ENCODE measurements at regions not wholly inside any gene's neighbourhood (a gene's known extent, or its start where the extent isn't known, plus 50 kb on each side); places are given as distances from the start of the nearest gene placed in this dataset.
"Not testable (repeated sequence)": the region's sequence is repeated elsewhere in the genome, so short reads cannot be mapped to it uniquely, and the experiment has no call there.

GRCh38 chr13:52921194-52921593, 72.8 kb upstream of the PCDH8 start:
- Mint-ChIP-seq H3K27me3 (peaks cover 5% of the 10 kb centered on the region), H3K4me1 (no peaks in the 10 kb centered on the region), H3K9me3 (no peaks in the 10 kb centered on the region), H3K36me3 (no peaks in the 10 kb centered on the region), H3K4me3 (no peak overlapping the region), H3K27ac (no peak overlapping the region)
- CTCF ChIA-PET = no interaction called here
- no peak for DNase-seq

GRCh38 chr13:52916486-52916990, 68.1 kb upstream of the PCDH8 start:
- no peaks in the 10 kb centered on the region for H3K27me3 Mint-ChIP-seq
- H3K4me3 Mint-ChIP-seq = no peak overlapping the region
- no peaks in the 10 kb centered on the region for H3K4me1 Mint-ChIP-seq
- H3K36me3 Mint-ChIP-seq = no peaks in the 10 kb centered on the region
- no peak for DNase-seq
- no peak overlapping the region for H3K27ac Mint-ChIP-seq
- CTCF ChIA-PET = no interaction called here
- no peaks in the 10 kb centered on the region for H3K9me3 Mint-ChIP-seq

DNA sequence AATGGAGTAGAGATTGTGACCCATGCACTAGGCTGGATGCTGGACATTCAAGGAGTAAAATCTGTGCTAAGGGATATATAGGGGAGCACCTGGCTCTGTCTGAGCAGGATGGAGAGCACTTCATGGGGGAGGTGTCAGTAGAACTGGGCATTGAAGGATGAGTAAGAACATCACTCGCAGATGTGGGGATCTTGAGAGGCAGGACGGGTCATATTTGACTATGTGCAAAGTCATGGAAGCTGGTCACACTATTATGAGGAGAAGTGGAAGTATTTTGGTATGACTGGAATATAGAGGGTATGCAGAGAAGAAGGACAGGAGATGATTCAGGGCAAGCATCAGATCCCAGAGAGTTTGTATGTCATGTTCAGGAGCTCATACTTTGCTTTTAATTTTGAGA, 62.9 kb upstream of the PCDH8 start:
- no peak for DNase-seq
- no peaks in the 10 kb centered on the region for H3K36me3 Mint-ChIP-seq
- H3K9me3 Mint-ChIP-seq = no peaks in the 10 kb centered on the region
- CTCF ChIA-PET = no interaction called here
- peaks cover 15% of the 10 kb centered on the region for H3K27me3 Mint-ChIP-seq
- H3K27ac Mint-ChIP-seq = no peak overlapping the region
- no peak overlapping the region for H3K4me3 Mint-ChIP-seq
- H3K4me1 Mint-ChIP-seq = no peaks in the 10 kb centered on the region

- H3K9me3 Mint-ChIP-seq, H3K4me3 Mint-ChIP-seq, H3K36me3 Mint-ChIP-seq, H3K27ac Mint-ChIP-seq, DNase-seq, CTCF ChIA-PET, H3K4me1 Mint-ChIP-seq: not testable (repeated sequence)
- H3K27me3 Mint-ChIP-seq = peaks cover 20% of the 10 kb centered on the region
Observed at GRCh38 chr13:52910318-52910717, 61.9 kb upstream of the PCDH8 start.

- no peaks in the 10 kb centered on the region for H3K4me1 Mint-ChIP-seq
- peaks cover 27% of the 10 kb centered on the region for H3K27me3 Mint-ChIP-seq
- no peaks in the 10 kb centered on the region for H3K36me3 Mint-ChIP-seq
- no peak for DNase-seq
- CTCF ChIA-PET = no interaction called here
- no peaks in the 10 kb centered on the region for H3K9me3 Mint-ChIP-seq
- no peak overlapping the region for H3K27ac Mint-ChIP-seq
- no peak overlapping the region for H3K4me3 Mint-ChIP-seq
Observed at GRCh38 chr13:52906122-52906903, 57.9 kb upstream of the PCDH8 start.

- H3K4me3 Mint-ChIP-seq = no peak overlapping the region
Observed at GRCh38 chr13:52905701-52906100, 57.3 kb upstream of the PCDH8 start.

GRCh38 chr13:52903320-52903719, 54.9 kb upstream of the PCDH8 start:
- Mint-ChIP-seq H3K9me3 (no peaks in the 10 kb centered on the region), H3K27ac (no peak overlapping the region), H3K27me3 (peaks cover 27% of the 10 kb centered on the region), H3K36me3 (no peaks in the 10 kb centered on the region), H3K4me3 (no peak overlapping the region), H3K4me1 (no peaks in the 10 kb centered on the region)
- CTCF ChIA-PET = no interaction called here
- no peak for DNase-seq

More at GRCh38 chr13:52905701-52906100, 57.3 kb upstream of the PCDH8 start:
- CTCF ChIA-PET = no interaction called here
- no peak for DNase-seq
- H3K4me1 Mint-ChIP-seq = no peaks in the 10 kb centered on the region
- H3K27ac Mint-ChIP-seq = no peak overlapping the region
- peaks cover 27% of the 10 kb centered on the region for H3K27me3 Mint-ChIP-seq
- H3K9me3 Mint-ChIP-seq = no peaks in the 10 kb centered on the region
- no peaks in the 10 kb centered on the region for H3K36me3 Mint-ChIP-seq

DNA sequence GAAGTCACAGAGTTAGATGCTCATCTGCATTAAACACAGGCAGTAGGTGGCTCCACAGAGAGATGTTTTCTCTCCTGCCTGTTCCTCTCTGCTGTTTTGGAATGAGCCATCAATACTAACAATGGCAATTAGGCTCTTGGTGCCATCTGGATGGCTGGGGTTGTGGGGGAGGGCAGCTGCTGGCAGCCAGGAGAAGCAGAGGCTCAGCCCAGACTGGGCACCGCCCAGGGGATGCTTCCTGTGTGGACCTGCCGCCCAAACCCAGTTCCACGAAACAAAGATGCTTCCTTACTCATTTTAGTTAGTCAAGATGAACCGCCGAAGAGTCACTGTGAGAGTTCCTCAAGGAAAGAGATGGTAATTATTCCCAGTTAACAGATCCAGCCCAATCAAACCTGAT, 50.8 kb upstream of the PCDH8 start:
- Mint-ChIP-seq H3K4me1 (no peaks in the 10 kb centered on the region), H3K27ac (no peak overlapping the region), H3K27me3 (peaks cover 7% of the 10 kb centered on the region), H3K4me3 (no peak overlapping the region), H3K36me3 (no peaks in the 10 kb centered on the region), H3K9me3 (no peaks in the 10 kb centered on the region)
- CTCF ChIA-PET = no interaction called here
- DNase-seq = no peak

All from activated naive CD4-positive, alpha-beta T cell treated with anti-CD3 and anti-CD28 coated beads, Interleukin-2, amount 10 ng/mL, durations not matched to agents 7 days and 5 days (primary cell).